ENCODE measurements at regions not wholly inside any gene's neighbourhood (a gene's known extent, or its start where the extent isn't known, plus 50 kb on each side); places are given as distances from the start of the nearest gene placed in this dataset.

DNA sequence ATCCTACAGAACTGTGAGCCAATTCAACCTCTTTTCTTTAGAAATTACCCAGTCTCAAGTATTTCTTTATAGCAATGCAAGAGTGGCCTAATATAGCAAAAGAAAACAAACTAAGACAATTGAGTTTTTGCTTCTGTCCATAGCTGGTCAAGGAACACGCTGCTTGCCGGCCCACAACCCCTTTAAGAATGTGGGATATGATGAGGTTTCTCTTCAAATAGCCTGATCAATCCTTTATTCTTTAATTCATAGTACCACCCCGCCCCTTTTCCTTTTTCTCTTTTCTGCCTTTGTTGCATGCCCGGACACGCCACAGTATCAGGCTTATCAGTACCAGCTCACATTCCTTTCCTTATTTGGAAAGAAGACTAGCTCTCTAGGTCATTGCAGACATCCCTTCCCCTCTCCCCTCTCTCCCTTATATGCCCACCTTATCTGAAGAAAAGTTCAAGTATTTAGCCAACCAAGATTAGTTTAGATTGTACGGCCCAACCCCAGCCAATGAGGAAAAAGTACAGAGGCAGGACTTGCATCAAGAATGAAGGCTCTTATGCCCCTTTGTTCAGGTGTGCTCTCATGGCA, 404.5 kb downstream of the OCA2 start:
- WGBS (ENCODE audit: low lambda C conversion rate), result 15% methylated on average over 6 of the region's 6 CpGs
- ChIA-PET CTCF (ENCODE audit: low intra/inter-chr PET ratio, low total read pairs) (no interaction called here), POLR2A (no interaction called here)
- no peak overlapping the region for H3K9ac ChIP-seq (ENCODE audit: insufficient read depth, low read depth, low read length)
- no peak overlapping the region for H2AFZ ChIP-seq (ENCODE audit: low read length)
- H3K36me3 ChIP-seq (replicated peaks in 1 of 2; ENCODE audit: control insufficient read depth in 1 of 2, insufficient read depth in 2 of 2, low read length in 2 of 2), result no peaks in the 10 kb centered on the region
- peak; percentile 28; the same call in 1 of the 2 replicates for TF ChIP-seq SRF (IDR thresholded peaks at IDR 0.05; ENCODE audit: low read depth, low read length)
- TF ChIP-seq ZNF7 (CRISPR knock-in tag; IDR thresholded peaks at IDR 0.05), result no peak
- TF ChIP-seq MTA3 (CRISPR knock-in tag; IDR thresholded peaks at IDR 0.05), result no peak
- TF ChIP-seq, protein P1, sequence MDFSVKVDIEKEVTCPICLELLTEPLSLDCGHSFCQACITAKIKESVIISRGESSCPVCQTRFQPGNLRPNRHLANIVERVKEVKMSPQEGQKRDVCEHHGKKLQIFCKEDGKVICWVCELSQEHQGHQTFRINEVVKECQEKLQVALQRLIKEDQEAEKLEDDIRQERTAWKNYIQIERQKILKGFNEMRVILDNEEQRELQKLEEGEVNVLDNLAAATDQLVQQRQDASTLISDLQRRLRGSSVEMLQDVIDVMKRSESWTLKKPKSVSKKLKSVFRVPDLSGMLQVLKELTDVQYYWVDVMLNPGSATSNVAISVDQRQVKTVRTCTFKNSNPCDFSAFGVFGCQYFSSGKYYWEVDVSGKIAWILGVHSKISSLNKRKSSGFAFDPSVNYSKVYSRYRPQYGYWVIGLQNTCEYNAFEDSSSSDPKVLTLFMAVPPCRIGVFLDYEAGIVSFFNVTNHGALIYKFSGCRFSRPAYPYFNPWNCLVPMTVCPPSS (IDR thresholded peaks at IDR 0.05), result no peak
- H3K9me3 ChIP-seq (ENCODE audit: low read length), result no peaks in the 10 kb centered on the region; the same call in 1 of the 2 replicates
- FAIRE-seq (no peak), ATAC-seq (no peak), DNase-seq (ENCODE audit: low spot score) (peak; percentile 9)
- no peak overlapping the region for H3K27ac ChIP-seq (ENCODE audit: extremely low read length, insufficient read depth, low read length)
- H3K4me3 ChIP-seq (replicated peaks in 1 of 3; ENCODE audit: insufficient read depth in 1 of 3, low read depth in 2 of 3, low read length in 3 of 3), result no peak overlapping the region
- no peaks in the 10 kb centered on the region for H3K79me2 ChIP-seq (ENCODE audit: insufficient read depth, low read length)
- H4K20me1 ChIP-seq (ENCODE audit: insufficient read depth, low read length), result no peaks in the 10 kb centered on the region
- BruUV-seq (replicated peaks), result no TSS peak
- no peak overlapping the region for H3K4me2 ChIP-seq (ENCODE audit: low read depth, low read length)
- no peaks in the 10 kb centered on the region for H3K27me3 ChIP-seq (ENCODE audit: control insufficient read depth in 1 of 2, insufficient read depth in 2 of 2, low read length in 2 of 2)
- no peaks in the 10 kb centered on the region for H3K4me1 ChIP-seq (ENCODE audit: insufficient read depth, low read length)
- in situ Hi-C loops (cut with HindIII; ENCODE audit: extremely low pct_ligation_motif_present, low pct_unique_long_range_greater_than_20kb) (no loop called here), intact Hi-C loops (cut with micrococcal nuclease; ENCODE audit: unreplicated experiment) (no loop called here)

DNA sequence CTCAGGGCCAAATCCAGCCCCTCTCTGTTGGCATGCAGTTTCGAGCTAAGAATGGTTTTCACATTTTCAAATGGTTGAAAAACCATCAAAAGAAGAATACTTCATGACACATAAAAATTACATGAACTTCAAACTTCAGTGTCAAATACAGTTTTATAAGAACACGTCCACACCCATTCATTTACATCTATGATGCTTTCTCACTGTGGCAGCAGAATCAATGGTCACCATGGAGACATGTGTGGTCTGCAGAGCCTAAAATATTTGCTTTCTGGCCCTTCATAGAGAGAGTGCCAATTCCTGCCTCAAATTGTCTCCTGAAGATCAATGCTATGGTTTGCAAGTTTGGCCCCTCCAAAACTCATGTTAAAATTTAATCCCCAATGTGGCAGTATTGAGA, 405.8 kb downstream of the OCA2 start:
- Histone ChIP-seq H3K79me2 (ENCODE audit: insufficient read depth, low read length) (no peaks in the 10 kb centered on the region), H3K4me2 (ENCODE audit: low read depth, low read length) (no peak overlapping the region), H3K4me1 (ENCODE audit: insufficient read depth, low read length) (no peaks in the 10 kb centered on the region), H3K27ac (ENCODE audit: extremely low read length, insufficient read depth, low read length) (no peak overlapping the region), H4K20me1 (ENCODE audit: insufficient read depth, low read length) (no peaks in the 10 kb centered on the region), H3K36me3 (replicated peaks in 1 of 2; ENCODE audit: control insufficient read depth in 1 of 2, insufficient read depth in 2 of 2, low read length in 2 of 2) (no peaks in the 10 kb centered on the region), H3K9ac (ENCODE audit: insufficient read depth, low read depth, low read length) (no peak overlapping the region), H3K4me3 (replicated peaks in 1 of 3; ENCODE audit: insufficient read depth in 1 of 3, low read depth in 2 of 3, low read length in 3 of 3) (no peak overlapping the region), H3K27me3 (ENCODE audit: control insufficient read depth in 1 of 2, insufficient read depth in 2 of 2, low read length in 2 of 2) (no peaks in the 10 kb centered on the region; a peak in 1 of 5 replicates), H2AFZ (ENCODE audit: low read length) (no peak overlapping the region), H3K9me3 (ENCODE audit: low read length) (no peaks in the 10 kb centered on the region; the same call in 1 of the 2 replicates)
- no TSS peak for BruUV-seq (replicated peaks)
- WGBS (ENCODE audit: low lambda C conversion rate), result 10% methylated on average over 2 of the region's 2 CpGs
- ChIA-PET POLR2A (no interaction called here), CTCF (ENCODE audit: low intra/inter-chr PET ratio, low total read pairs) (no interaction called here)
- intact Hi-C loops (cut with micrococcal nuclease; ENCODE audit: unreplicated experiment), result no loop called here
- no peak for FAIRE-seq
- ATAC-seq, result no peak
- in situ Hi-C loops (cut with HindIII; ENCODE audit: extremely low pct_ligation_motif_present, low pct_unique_long_range_greater_than_20kb), result no loop called here
- no peak for DNase-seq (ENCODE audit: low spot score)
- TF ChIP-seq, protein P2, sequence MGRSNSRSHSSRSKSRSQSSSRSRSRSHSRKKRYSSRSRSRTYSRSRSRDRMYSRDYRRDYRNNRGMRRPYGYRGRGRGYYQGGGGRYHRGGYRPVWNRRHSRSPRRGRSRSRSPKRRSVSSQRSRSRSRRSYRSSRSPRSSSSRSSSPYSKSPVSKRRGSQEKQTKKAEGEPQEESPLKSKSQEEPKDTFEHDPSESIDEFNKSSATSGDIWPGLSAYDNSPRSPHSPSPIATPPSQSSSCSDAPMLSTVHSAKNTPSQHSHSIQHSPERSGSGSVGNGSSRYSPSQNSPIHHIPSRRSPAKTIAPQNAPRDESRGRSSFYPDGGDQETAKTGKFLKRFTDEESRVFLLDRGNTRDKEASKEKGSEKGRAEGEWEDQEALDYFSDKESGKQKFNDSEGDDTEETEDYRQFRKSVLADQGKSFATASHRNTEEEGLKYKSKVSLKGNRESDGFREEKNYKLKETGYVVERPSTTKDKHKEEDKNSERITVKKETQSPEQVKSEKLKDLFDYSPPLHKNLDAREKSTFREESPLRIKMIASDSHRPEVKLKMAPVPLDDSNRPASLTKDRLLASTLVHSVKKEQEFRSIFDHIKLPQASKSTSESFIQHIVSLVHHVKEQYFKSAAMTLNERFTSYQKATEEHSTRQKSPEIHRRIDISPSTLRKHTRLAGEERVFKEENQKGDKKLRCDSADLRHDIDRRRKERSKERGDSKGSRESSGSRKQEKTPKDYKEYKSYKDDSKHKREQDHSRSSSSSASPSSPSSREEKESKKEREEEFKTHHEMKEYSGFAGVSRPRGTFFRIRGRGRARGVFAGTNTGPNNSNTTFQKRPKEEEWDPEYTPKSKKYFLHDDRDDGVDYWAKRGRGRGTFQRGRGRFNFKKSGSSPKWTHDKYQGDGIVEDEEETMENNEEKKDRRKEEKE (IDR thresholded peaks at IDR 0.05), result no peak
- no peak for TF ChIP-seq TEAD2 (CRISPR knock-in tag; IDR thresholded peaks at IDR 0.05)
- no peak for TF ChIP-seq ZNF274 (CRISPR knock-in tag; IDR thresholded peaks at IDR 0.05)
- TF ChIP-seq, protein P3, sequence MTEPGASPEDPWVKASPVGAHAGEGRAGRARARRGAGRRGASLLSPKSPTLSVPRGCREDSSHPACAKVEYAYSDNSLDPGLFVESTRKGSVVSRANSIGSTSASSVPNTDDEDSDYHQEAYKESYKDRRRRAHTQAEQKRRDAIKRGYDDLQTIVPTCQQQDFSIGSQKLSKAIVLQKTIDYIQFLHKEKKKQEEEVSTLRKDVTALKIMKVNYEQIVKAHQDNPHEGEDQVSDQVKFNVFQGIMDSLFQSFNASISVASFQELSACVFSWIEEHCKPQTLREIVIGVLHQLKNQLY (CRISPR knock-in tag; IDR thresholded peaks at IDR 0.05), result no peak
- no peak for TF ChIP-seq TBX3 (IDR thresholded peaks at IDR 0.05; ENCODE audit: borderline replicate concordance)
- TF ChIP-seq ZFP36 (IDR thresholded peaks at IDR 0.05; ENCODE audit: borderline replicate concordance, low read depth, low read length, partially characterized antibody), result no peak
- TF ChIP-seq NR2F1 (CRISPR knock-in tag; IDR thresholded peaks at IDR 0.05), result no peak
- no peak for TF ChIP-seq ZNF614 (CRISPR knock-in tag; IDR thresholded peaks at IDR 0.05; ENCODE audit: borderline replicate concordance)
- TF ChIP-seq ZNF180 (CRISPR knock-in tag; IDR thresholded peaks at IDR 0.05; ENCODE audit: borderline replicate concordance, low read depth), result no peak
- TF ChIP-seq ZNF788 (CRISPR knock-in tag; IDR thresholded peaks at IDR 0.05; ENCODE audit: borderline replicate concordance), result no peak
- TF ChIP-seq ZNF232 (CRISPR knock-in tag; IDR thresholded peaks at IDR 0.05; ENCODE audit: borderline replicate concordance), result no peak
- no peak for TF ChIP-seq ZNF780A (CRISPR knock-in tag; IDR thresholded peaks at IDR 0.05)

All from HepG2 (cell line).